OCI-LY1 (cell line): ENCODE measurements at regions not wholly inside any gene's neighbourhood (a gene's known extent, or its start where the extent isn't known, plus 50 kb on each side); places are given as distances from the start of the nearest gene placed in this dataset.

Source experiments
- H2AFZ ChIP-seq: fragments of 200-600 bp; sonication (generic), shearing (Covaris generic); 2 replicates; pipeline ENCODE4 v1.6.0; 2014; ENCODE audit warnings: antibody characterized with exemption, mild to moderate bottlenecking, low read length
- H3F3A ChIP-seq: fragments of 200-600 bp; sonication (generic), shearing (Covaris generic); 2 replicates; pipeline ENCODE4 v1.6.0; 2014; ENCODE audit warnings: mild to moderate bottlenecking, antibody characterized with exemption, low read length, moderate library complexity; ENCODE audit not compliant: insufficient read depth
- H3K27ac ChIP-seq: fragments of 200-600 bp; sonication (generic); 2 replicates; pipeline ENCODE4 v1.5.1; 2014; ENCODE audit warnings: low read length, mixed run types, mild to moderate bottlenecking, low read depth; ENCODE audit not compliant: poor library complexity, severe bottlenecking
- H3K27me3 ChIP-seq: fragments of 200-600 bp; sonication (generic); 2 replicates; pipeline ENCODE4 v1.6.0; 2014; ENCODE audit warnings: antibody characterized with exemption, mild to moderate bottlenecking, low read length, moderate library complexity; ENCODE audit not compliant: insufficient read depth
- H3K36me3 ChIP-seq: fragments of 200-600 bp; sonication (generic); 2 replicates; pipeline ENCODE4 v1.6.1; 2014; ENCODE audit warnings: mild to moderate bottlenecking, antibody characterized with exemption, low read length, moderate library complexity, mixed read lengths; ENCODE audit not compliant: insufficient read depth
- H3K4me1 ChIP-seq: fragments of 200-600 bp; sonication (generic); 2 replicates; pipeline ENCODE4 v1.5.1; 2014; ENCODE audit warnings: mild to moderate bottlenecking, low read length, moderate library complexity; ENCODE audit not compliant: insufficient read depth, severe bottlenecking
- H3K4me2 ChIP-seq: fragments of 200-600 bp; sonication (generic), shearing (Covaris generic); 2 replicates; pipeline ENCODE4 v1.6.1; 2014; ENCODE audit warnings: low read length
- H3K4me3 ChIP-seq: fragments of 200-600 bp; sonication (generic); 2 replicates; pipeline ENCODE4 v1.5.1; 2014; ENCODE audit warnings: low read length, low read depth, mild to moderate bottlenecking, mixed read lengths; ENCODE audit not compliant: poor library complexity, severe bottlenecking
- H3K79me2 ChIP-seq: fragments of 200-600 bp; shearing (Covaris generic); 2 replicates; pipeline ENCODE4 v1.6.1; 2016; ENCODE audit warnings: mixed run types, low read length, mixed read lengths; ENCODE audit not compliant: insufficient read depth
- H3K9ac ChIP-seq: fragments of 200-600 bp; sonication (generic), shearing (Covaris generic); 2 replicates; pipeline ENCODE4 v1.6.1; 2014; ENCODE audit warnings: mild to moderate bottlenecking, low read length, mixed read lengths
- H3K9me2 ChIP-seq: fragments of 200-600 bp; sonication (generic), shearing (Covaris generic); 2 replicates; pipeline ENCODE4 v1.6.1; 2014; ENCODE audit warnings: low read depth, mild to moderate bottlenecking, low read length, mixed read lengths
- H3K9me3 ChIP-seq: fragments of 200-600 bp; shearing (Covaris generic); 2 replicates; pipeline ENCODE4 v1.6.1; 2014; ENCODE audit warnings: low read length, mixed read lengths
- H4K20me1 ChIP-seq: fragments of 200-600 bp; sonication (generic), shearing (Covaris generic); 2 replicates; pipeline ENCODE4 v1.6.0; 2016; ENCODE audit warnings: mild to moderate bottlenecking, low read length; ENCODE audit not compliant: insufficient read depth
- EZH2 ChIP-seq: fragments of 200-600 bp; sonication (generic), shearing (Covaris generic); IDR thresholded peaks from 2 replicates; pipeline ENCODE4 v1.8.0; 2017; ENCODE audit warnings: borderline replicate concordance, mixed run types, mild to moderate bottlenecking, antibody characterized with exemption, low read length, moderate library complexity, mixed read lengths
- TF ChIP-seq, protein P1 (sequence below): fragments of 200-600 bp; sonication (generic), shearing (Covaris generic); IDR thresholded peaks from 2 replicates; pipeline ENCODE4 v1.5.1; 2017; ENCODE audit warnings: mild to moderate bottlenecking, antibody characterized with exemption, low read length, moderate library complexity, mixed read lengths

GRCh38 chr5:126000507-126000906 is 422.7 kb upstream of the GRAMD2B start:
- no peaks in the 10 kb centered on the region for H4K20me1 ChIP-seq
- H3K4me3 ChIP-seq: no peak overlapping the region
- H3K9me3 ChIP-seq: no peaks in the 10 kb centered on the region
- TF ChIP-seq EZH2: no peak
- TF ChIP-seq, protein P1, sequence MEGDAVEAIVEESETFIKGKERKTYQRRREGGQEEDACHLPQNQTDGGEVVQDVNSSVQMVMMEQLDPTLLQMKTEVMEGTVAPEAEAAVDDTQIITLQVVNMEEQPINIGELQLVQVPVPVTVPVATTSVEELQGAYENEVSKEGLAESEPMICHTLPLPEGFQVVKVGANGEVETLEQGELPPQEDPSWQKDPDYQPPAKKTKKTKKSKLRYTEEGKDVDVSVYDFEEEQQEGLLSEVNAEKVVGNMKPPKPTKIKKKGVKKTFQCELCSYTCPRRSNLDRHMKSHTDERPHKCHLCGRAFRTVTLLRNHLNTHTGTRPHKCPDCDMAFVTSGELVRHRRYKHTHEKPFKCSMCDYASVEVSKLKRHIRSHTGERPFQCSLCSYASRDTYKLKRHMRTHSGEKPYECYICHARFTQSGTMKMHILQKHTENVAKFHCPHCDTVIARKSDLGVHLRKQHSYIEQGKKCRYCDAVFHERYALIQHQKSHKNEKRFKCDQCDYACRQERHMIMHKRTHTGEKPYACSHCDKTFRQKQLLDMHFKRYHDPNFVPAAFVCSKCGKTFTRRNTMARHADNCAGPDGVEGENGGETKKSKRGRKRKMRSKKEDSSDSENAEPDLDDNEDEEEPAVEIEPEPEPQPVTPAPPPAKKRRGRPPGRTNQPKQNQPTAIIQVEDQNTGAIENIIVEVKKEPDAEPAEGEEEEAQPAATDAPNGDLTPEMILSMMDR: no peak
- no peaks in the 10 kb centered on the region for H3F3A ChIP-seq
- H3K79me2 ChIP-seq: no peaks in the 10 kb centered on the region
- no peak overlapping the region for H2AFZ ChIP-seq
- no peak overlapping the region for H3K4me2 ChIP-seq
- no peaks in the 10 kb centered on the region for H3K4me1 ChIP-seq
- no peaks in the 10 kb centered on the region for H3K9me2 ChIP-seq
- no peaks in the 10 kb centered on the region for H3K27me3 ChIP-seq
- H3K27ac ChIP-seq: no peak overlapping the region
- H3K36me3 ChIP-seq: no peaks in the 10 kb centered on the region
- H3K9ac ChIP-seq: no peak overlapping the region

- Histone ChIP-seq H3K9ac (no peak overlapping the region), H3K79me2 (no peaks in the 10 kb centered on the region), H2AFZ (no peak overlapping the region), H3K27ac (no peak overlapping the region), H3F3A (no peaks in the 10 kb centered on the region), H3K9me2 (no peaks in the 10 kb centered on the region), H3K9me3 (no peaks in the 10 kb centered on the region), H3K4me2 (no peak overlapping the region), H4K20me1 (no peaks in the 10 kb centered on the region), H3K4me1 (no peaks in the 10 kb centered on the region), H3K27me3 (no peaks in the 10 kb centered on the region), H3K36me3 (no peaks in the 10 kb centered on the region), H3K4me3 (no peak overlapping the region)
- TF ChIP-seq, protein P1: no peak
- no peak for TF ChIP-seq EZH2
Observed at GRCh38 chr5:126002222-126002897, 420.8 kb upstream of the GRAMD2B start.

GRCh38 chr5:126003309-126003708 is 419.9 kb upstream of the GRAMD2B start:
- no peaks in the 10 kb centered on the region for H3K79me2 ChIP-seq
- no peaks in the 10 kb centered on the region for H3K36me3 ChIP-seq
- no peaks in the 10 kb centered on the region for H3K4me1 ChIP-seq
- no peak overlapping the region for H2AFZ ChIP-seq
- H4K20me1 ChIP-seq: no peaks in the 10 kb centered on the region
- no peak overlapping the region for H3K4me2 ChIP-seq
- H3K9ac ChIP-seq: no peak overlapping the region
- no peak overlapping the region for H3K27ac ChIP-seq
- TF ChIP-seq, protein P1: no peak
- no peak for TF ChIP-seq EZH2
- H3F3A ChIP-seq: no peaks in the 10 kb centered on the region
- no peaks in the 10 kb centered on the region for H3K9me2 ChIP-seq
- no peak overlapping the region for H3K4me3 ChIP-seq
- no peaks in the 10 kb centered on the region for H3K9me3 ChIP-seq
- no peaks in the 10 kb centered on the region for H3K27me3 ChIP-seq
